COR-L47 (cell line): ENCODE measurements at regions not wholly inside any gene's neighbourhood (a gene's known extent, or its start where the extent isn't known, plus 50 kb on each side); places are given as distances from the start of the nearest gene placed in this dataset.

Experiments
- DNase-seq: peaks from one replicate; lab custom pipeline; 2025; lab: John Stamatoyannopoulos, UW

DNA sequence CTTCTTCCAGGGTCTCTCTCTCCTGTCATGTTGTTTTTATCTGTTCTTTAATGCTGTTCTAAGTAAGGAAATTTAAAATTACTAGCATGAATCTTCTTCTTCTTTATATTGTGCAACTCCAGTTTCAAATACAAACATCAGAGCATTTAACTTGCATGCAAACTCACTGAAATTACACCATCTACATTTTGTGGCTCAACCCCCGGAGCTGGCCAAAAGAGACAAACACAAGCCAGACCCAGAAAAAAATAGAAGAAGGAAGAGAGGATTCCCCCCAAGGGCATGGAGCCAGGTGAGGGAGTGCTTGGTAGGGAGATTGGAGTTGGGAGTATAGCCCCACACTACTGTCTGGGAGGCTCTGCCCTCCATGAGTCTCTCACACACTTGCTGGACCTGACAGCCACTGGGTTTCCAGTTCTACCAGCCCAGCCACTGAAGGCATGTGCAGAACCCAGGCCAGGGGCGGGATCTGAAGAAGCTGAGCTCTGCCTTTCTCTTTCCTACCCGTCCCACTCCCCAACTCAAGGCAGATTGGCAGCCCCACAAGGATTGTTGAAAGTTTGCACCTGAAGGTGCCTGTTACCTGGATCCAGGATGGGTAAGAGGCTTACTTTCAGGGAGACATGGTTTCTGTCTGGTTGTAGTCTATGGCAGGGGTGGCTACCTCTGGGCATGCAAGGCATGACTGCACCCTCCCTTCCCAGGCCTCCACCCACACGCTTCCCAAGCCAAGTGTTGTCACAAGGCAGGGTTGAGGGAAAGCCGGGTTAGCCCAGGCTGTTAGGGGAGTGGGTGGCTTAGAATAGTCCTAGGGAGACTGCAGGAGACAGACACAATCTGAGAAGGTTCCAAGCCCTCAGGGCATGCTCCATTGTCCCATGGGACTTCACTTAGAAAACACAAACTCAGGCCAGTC, 297.2 kb downstream of the TGFB2 start:
- no peak for DNase-seq

DNA sequence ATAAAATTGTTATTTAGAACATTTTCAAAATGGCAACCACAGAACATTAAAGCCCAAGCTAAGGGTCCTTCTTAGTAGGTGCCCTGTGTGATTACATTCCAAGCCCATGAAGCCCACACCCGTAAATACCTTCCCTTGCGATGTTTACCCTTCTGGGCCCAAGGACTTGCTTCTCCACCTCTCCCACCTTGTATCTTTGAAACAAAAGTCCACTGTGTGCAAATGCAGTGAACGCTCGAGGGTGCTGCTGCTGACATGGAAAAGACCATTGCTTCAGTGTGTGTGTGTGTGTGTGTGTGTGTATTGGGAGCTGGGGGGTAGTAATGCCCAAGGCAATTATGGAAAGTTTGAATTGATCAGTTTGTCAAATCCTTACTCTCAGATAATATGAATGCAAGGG, 298.1 kb downstream of the TGFB2 start:
- no peak for DNase-seq

DNA sequence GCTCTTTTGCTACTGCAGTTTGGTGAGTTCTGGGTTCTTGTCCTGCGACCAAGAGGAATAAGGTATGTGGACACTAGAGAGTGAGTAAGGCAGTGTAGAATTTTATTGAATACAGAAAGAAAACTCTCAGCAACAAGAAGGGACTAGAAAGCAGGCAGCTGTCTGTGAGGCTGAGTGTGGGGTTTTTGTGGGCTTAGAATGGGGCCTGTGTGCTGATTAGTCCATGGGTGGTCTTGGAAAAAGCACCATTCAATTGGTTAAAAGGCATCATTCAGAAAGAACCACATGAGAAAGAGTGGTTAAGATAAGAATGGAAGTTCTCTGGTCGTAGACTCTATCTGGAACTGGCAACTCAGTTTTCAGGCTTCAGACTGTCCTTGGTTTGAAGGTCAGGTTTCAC, 298.8 kb downstream of the TGFB2 start:
- DNase-seq = no peak

DNA sequence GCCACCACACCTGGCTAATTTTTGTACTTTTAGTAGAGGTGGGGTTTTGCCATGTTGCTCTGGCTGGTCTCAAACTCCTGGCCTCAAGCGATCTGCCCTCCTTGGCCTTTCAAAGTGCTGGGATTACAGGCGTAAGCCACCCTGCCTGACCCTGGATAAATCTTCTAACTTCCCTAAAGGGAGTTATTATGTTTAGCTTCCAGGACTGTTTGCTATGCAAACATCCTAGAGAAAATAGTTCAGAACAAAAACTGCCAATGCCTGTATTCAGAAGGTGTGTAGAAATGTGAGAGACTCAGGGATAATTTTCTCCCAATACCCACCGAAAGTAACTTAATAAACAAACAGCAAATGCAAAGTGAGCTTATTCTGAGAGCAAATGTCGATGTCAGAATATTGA, 301.2 kb downstream of the TGFB2 start:
- no peak for DNase-seq

DNA sequence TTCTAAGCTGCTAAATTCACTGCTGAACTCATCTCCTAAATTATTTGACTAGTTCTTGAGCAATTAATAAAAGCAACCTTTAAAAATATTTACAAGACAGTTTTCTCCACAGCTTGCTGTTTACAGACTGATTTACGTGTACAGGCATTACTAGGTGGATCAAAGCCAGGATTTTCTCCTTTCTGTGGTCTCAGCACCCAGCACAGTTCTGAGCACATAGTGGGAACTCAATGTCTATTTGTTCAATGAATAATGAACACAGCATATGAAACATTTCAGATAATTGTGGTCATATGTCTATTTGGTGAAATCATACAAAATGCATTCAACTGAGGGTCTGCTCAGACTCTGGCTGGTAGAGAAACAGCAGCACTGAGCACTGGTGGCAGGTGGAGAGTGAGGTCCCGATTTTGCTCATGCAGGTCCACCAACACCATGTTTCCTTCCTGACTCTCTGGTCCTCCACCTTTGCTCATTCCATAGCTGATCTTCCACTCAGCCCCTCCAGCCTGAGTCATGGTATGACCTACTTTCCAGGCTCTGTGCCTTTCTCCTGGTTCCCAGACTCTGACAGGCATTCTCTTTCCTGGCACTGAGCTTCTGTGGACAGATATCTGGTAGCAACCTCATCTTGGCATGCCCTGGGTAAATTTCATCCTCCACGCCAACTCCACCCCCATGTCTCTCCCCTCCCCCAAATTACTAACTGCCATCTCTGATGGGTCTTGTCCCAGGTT, 311.3 kb downstream of the TGFB2 start:
- DNase-seq = no peak

DNA sequence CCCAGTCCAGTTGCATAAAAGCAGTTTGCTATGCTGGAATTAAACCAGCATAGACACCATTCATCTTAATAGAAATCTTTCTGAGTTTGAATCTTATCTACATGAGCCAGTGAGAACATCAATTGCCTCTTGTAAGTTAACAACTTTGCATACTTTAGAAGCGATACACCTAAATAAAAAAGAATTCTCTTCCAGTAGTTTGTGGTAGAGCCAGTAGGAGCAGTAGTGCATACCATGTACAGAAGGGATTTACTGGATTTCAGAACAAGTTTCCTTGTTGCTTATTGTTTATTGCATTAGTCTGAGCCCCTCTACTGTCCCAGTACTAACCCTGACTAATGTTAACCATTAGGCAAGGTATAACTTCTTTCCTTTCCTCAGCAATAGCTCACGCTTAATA, 313.1 kb downstream of the TGFB2 start:
- no peak for DNase-seq

DNA sequence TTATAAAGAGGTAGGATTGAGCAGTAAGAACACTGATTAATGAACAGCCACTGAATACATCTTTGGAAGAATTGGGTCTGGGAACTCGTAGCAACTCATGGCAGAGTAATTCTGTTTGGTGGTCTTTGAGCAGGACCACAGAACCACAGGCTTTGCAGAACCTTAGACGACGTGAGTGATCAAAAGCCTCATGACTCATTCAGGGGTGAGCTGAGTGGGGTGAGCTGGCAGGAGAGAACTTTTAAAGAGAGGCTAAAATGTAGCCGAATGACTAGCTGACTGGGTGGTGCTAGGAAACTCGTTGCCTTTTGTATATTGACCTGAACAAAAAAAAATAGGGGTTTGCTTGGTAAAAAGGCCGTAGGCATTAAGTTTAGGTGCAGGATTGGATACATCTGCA, 313.8 kb downstream of the TGFB2 start:
- DNase-seq = no peak

DNA sequence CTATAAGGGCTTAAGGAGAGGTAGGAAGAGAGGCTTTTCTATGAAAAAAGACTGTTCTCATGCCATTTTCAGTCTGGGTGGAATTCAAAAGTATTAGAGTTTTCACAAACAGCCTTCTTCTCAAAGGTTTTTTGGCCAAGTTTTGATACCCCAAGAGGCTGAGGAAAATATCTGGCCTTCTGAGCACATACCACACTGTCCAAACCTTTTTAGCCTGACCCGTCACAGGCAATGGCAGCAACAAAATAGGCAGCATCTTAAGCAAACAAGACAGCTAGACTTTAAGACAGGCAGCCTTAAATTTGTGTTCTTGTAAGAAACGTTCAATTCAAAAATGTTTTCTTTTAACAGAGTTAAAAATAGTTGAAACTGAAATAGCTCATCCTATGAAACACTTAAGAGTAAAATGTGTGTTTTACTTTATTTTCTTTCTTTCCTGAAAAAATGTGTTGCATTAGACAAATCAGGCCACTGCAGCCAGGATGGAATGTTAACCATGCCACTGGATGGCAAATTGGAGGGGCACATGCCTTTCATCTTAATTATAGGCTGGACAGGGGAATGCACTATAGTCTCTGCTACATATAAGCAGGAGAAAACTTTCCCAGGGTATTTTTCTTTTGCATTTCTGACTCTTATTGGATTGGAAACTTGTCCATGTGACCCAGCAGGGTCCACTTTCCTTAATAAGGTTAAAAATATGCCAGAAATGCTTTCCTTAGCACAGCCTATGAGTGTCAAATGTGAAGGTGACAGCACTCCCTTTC, 315.0 kb downstream of the TGFB2 start:
- DNase-seq = no peak

DNA sequence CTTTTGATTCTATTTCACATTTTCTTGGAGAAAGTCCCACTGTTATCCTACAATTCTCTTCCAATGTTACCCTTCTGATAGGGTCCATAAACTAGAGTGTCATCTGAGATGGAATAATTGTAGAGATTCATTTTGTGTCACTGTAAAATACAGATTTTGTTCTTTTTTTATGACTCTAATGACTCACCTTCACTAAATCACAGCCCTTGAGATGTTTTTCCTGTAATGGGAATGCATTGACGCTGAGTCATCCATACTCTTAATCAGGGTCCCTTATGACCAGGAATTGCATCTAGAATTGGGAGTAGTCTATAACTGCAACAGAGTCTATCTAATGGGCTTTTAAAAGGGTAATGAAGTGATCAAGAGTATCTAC, 315.5 kb downstream of the TGFB2 start:
- DNase-seq = no peak

DNA sequence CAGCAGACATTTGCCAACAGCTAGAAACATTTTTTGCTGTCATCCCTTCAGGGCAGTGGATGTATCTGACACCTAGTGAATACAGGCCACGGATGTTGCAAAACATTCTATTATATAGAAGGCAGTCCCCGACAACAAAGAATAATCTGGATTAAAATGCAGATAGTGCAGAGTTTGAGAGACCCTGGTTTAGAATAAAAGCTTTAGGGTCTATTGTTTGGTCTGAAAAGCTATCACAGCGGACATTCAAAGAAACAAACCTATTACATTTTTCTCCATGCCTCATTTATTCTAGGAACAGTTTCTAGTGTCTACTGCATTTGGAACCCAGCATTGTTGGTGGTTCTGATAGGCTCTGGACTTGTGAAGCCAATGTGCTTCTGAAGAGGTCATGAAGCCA, 316.3 kb downstream of the TGFB2 start:
- DNase-seq = no peak

DNA sequence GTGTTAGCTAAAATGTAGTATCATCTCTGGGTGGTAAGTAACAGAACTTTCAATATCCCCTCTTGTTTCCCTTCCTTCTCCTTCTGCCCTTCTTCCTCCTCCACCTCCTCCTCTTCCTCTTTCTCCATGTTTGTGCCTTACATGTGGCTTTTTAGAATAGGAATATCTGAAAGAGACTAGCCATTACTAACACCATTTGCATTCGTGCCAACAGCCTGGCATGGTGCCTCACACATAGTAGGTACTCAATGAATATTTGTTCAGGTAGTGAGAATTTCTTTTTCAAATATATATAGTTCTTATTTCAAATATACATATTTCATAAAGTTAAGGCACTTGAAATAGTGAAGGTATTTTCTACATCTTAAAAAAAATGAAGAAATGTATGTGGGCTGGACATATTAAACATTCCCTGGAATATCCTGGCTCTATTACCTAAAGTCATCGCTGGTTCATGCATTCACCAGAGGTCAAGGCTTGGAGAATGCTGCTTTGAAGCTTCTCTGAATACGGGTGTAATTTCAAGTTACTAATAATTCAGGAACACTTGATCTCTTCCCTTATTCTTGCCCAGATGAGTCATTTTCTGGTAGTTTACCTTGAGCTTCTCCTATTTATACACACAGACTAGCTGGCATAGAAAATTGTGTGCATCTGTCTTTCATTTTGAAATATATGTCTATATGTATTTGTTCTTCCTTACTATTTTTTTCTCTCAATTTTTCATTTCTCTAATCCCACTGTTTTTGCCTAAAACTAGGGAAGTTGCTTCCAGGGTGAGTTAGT, 319.4 kb downstream of the TGFB2 start:
- no peak for DNase-seq

DNA sequence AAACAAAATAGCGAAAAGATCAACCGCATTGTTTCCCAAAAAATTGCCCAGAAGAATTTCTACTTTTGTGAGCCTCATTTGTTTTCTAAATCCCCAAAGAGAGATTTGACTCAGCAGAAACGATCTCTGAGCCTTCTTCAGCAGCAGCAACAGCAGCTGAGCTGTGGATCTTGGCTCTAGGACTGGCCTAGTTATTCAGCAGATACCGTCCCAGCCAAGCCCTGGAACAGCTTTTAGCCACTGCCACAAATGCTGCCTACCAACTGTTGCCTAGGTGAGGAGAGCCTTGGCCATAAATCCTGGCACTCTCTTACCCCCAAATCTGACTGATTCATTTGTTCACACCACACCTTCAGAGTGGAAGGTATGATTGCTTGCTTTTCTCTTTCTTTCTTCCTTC, 320.1 kb downstream of the TGFB2 start:
- DNase-seq = no peak

DNA sequence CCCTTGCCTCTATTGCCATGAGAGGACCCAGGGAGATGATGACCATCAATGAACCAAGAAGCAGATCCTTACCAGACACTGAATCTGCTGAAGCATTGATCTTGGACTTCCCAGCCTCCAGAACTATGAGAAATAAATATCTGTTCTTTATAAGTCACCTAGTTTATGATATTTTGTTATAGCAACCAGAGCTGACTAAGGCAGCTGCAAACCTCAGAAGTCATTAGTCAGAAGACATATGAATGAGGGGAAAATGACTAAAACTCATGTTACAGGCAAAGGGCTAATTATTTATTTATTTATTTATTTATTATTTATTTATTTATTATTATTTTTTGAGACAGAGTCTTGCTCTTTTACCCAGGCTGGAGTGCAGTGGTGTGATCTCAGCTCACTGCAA, 321.1 kb downstream of the TGFB2 start:
- DNase-seq = no peak

DNA sequence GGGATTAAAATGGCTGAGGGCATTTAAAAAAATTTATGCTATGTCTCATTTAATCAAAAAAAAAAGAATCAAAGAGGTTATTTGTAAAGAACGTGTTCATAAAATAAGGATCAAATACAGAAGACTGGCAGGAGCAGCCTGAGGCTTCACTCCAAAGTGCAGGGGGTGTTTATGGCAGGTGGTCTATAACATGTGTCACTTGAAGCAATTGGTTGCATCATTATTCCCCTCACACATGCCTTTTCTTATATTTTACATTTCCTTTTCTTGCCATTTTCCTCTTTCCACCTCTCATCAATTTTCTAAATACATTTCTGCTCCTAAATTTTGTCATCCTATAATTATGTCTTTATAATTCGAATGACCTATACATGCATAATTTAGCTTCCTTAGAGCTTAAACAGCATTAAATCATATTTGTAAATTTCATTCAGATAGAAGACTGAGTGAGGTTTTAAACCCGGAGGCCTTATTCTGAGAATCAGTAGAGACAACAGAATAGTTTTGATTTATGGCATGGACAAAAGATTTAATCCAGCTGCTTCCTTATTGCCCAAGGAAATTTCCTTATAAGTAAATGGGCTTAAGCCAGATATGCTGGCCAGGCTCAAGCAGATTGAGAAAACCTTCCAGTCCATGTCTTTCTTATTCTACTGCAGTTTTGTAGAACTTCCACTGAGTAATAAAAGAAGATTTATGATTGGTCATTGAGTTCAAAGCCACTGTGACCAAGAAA, 322.8 kb downstream of the TGFB2 start:
- DNase-seq = no peak

DNA sequence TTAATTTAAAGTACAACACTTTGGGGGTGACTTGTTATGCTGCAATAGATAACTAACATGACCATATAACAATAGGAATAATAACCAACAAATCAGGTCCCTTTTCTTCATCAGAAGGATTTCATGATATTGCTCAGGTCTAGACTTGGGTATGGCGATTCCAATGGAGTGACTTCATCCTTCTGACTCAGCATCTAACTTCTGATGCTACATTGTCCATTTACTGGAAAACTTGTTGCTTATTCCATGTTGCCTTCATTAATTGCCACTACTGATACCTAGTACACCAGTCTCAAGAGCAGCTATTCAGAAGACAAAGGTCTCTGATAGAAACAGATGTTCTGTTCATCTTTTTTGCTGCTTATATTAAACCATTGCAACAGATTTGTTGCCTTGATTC, 324.3 kb downstream of the TGFB2 start:
- DNase-seq = no peak

DNA sequence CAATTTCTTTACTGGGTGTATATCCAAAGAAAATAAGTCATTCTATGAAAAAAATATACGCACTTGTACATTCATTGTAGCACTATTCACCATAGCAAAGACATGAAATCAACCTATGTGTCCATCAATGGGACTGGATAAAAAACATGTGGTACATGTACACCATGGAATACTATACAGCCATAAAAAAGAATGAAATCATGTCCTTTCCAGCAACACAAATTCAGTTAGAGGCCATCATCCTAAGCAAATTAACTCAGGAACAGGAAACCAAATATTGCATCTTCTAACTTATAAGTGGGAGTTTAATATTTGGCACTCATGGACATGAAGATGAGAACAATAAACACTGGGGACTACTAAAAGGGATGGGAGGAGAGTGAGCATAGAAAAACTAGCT, 325.7 kb downstream of the TGFB2 start:
- no peak for DNase-seq

DNA sequence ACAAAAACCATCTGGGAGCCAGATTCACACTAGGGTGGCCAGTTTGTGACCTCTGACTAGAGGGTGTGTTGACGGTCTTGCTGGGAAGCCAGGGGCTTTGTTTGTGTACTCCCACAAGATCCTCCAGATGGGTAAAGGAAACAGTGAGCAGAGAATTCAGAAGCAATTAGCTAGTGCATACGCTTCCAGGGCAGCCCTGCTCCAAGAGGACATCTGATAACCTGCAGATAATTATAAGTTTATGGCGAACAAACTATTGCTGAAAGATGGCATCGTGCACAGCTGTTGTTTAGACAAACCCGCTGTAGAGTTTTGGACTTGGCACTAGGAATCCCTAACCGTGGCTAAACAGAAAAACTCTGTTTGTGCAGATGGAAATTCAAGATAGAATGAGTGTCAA, 326.4 kb downstream of the TGFB2 start:
- DNase-seq = peak; percentile 75

DNA sequence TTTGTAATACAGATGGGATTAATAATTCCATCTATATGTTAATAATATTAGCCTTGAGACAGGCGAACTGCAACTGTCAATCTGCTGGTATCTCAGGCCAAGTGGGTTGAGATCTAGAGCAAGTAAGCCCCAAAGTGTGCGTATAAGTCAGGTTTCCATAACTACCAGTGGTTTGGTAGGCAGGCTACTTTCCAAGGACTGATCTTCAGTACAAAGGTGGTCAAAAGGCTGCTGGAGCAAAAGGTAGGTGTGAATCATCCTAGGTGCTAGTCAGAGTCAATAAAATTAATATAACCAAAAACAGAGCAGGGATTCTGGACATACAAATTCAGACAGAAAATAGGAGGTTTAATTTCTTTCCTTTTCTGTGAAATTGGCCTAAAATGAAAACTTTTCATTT, 328.0 kb downstream of the TGFB2 start:
- DNase-seq = no peak

DNA sequence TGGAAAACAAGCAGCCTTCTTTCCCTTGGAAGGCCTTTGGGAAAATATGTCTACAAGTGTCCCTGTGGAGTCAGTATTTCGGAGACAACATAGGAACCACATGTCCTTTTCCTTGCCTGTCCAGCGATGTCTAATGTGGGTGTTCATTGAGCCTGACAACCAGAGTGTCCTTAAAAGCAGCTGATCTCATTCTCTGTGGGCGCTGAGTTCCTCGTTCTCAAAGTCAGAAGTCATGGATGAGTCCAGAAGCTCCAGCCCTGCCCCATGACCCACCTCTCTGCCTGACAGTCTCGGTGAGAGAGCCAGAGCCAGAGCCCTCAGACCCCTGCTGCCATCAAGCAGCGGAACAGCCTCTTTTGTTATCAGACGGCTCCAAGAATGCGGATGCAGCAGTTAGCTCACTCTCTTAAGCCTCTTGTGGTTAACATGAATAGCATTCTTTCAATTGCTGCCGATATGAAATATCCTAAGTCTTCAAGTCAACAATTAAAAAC, 329.2 kb downstream of the TGFB2 start:
- no peak for DNase-seq

DNA sequence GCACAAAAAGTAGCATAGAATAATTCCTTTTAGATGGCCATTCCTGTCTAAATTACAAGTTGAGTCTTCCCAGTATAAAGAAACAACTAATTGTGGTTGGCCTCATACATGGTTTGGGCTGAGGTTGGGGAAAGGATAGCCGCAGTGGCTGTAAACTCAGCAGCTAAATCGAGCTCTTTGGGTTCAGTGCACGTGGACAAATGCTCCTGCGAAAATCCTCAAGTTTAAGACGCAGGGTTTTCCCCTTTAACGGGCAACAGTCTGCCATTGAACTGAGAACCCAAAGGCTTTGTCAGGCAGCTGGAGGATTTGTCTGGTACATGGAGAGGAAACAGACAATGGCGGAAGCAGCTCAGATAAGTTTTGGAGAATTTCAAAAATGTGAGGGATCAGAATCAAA, 331.9 kb downstream of the TGFB2 start:
- DNase-seq = no peak

DNA sequence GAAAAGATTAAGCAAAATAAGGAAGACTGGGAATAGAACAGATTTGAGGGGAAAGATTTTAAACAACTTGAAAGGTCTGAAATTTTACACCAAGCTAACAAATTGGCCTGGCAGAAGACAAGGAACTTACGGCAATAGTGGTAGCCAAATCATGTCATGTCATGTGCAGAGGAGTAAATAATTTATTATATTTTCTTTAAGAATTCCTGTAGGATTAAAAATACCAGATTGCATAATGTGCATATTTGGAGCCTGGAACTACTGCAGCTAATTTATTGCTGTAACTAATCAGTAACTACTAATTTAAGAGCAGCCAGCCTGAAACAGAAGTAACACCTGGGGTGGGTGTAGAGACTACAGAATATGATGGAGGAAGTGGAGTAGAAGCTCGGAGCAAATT, 334.3 kb downstream of the TGFB2 start:
- no peak for DNase-seq
